ENCODE measurements at regions not wholly inside any gene's neighbourhood (a gene's known extent, or its start where the extent isn't known, plus 50 kb on each side); places are given as distances from the start of the nearest gene placed in this dataset.

GRCh38 chr6:74997646-74998045, 208.2 kb downstream of the COL12A1 start:
- TF ChIP-seq CTCF (IDR thresholded peaks at IDR 0.05; ENCODE audit: insufficient read depth, missing control alignments): no peak
- FAIRE-seq (no peak), DNase-seq (ENCODE audit: insufficient read length, low spot score) (no peak)

GRCh38 chr6:74993136-74993535, 212.7 kb downstream of the COL12A1 start:
- TF ChIP-seq CTCF (IDR thresholded peaks at IDR 0.05; ENCODE audit: insufficient read depth, missing control alignments): no peak
- DNase-seq (ENCODE audit: insufficient read length, low spot score): no peak
- no peak for FAIRE-seq

- no peak for TF ChIP-seq CTCF (IDR thresholded peaks at IDR 0.05; ENCODE audit: insufficient read depth, missing control alignments)
- no peak for DNase-seq (ENCODE audit: insufficient read length, low spot score)
- no peak for FAIRE-seq
These were observed 214.1 kb downstream of the COL12A1 start for GRCh38 chr6:74991573-74992332.

GRCh38 chr6:74979065-74979766, 226.6 kb downstream of the COL12A1 start:
- FAIRE-seq (no peak), DNase-seq (ENCODE audit: insufficient read length, low spot score) (no peak)
- no peak for TF ChIP-seq CTCF (IDR thresholded peaks at IDR 0.05; ENCODE audit: insufficient read depth, missing control alignments)

- DNase-seq (ENCODE audit: insufficient read length, low spot score) (no peak), FAIRE-seq (no peak)
- no peak for TF ChIP-seq CTCF (IDR thresholded peaks at IDR 0.05; ENCODE audit: insufficient read depth, missing control alignments)
These were observed 229.2 kb downstream of the COL12A1 start for GRCh38 chr6:74976701-74977100.

- DNase-seq (ENCODE audit: insufficient read length, low spot score): no peak
- no peak for TF ChIP-seq CTCF (IDR thresholded peaks at IDR 0.05; ENCODE audit: insufficient read depth, missing control alignments)
- FAIRE-seq: no peak
These were observed 229.8 kb downstream of the COL12A1 start for GRCh38 chr6:74976026-74976425.

- DNase-seq (ENCODE audit: insufficient read length, low spot score) (no peak), FAIRE-seq (no peak)
- no peak for TF ChIP-seq CTCF (IDR thresholded peaks at IDR 0.05; ENCODE audit: insufficient read depth, missing control alignments)
These were observed 232.3 kb downstream of the COL12A1 start for GRCh38 chr6:74973591-74973990.

Data from D721Med (cell line).